PC-3 (cell line): ENCODE measurements at regions not wholly inside any gene's neighbourhood (a gene's known extent, or its start where the extent isn't known, plus 50 kb on each side); places are given as distances from the start of the nearest gene placed in this dataset.

ENCODE experiments used
- EZH2 ChIP-seq: fragments of 300-600 bp; sonication (generic); IDR thresholded peaks from one replicate; pipeline ENCODE4 v1.6.1; 2017; ENCODE audit warnings: antibody characterized with exemption, mild to moderate bottlenecking, low read length; ENCODE audit not compliant: unreplicated experiment
- EZH2phosphoT487 ChIP-seq: fragments of 300-600 bp; sonication (generic); IDR thresholded peaks from 2 replicates; pipeline ENCODE4 v1.6.1; 2018; ENCODE audit warnings: mild to moderate bottlenecking, antibody characterized with exemption, low read length, borderline replicate concordance
- TF ChIP-seq, protein P1 (sequence below): fragments of 300-600 bp; sonication (generic); conservative IDR thresholded peaks from 2 replicates; pipeline ENCODE4 v1.5.1; 2017; ENCODE audit warnings: antibody characterized with exemption, low read depth, mild to moderate bottlenecking, low read length

DNA sequence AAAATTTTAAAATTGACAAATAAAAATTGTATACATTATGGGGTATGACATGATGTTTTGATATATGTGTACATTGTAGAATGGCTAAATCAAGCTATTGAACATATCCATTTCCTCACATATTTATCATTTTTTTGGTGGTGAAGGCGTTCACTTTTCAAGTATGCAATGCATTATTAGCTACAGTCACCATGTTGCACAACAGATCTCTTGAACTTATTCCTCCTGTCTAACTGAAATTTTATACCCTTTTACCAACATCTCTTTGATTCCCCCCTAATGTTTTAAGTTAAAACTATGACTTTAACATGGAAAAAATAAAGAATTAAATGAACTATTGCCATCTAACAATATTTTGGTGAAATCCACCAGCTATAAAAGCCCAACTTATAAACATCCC, 65.2 kb upstream of the UST start:
- TF ChIP-seq, protein P1, sequence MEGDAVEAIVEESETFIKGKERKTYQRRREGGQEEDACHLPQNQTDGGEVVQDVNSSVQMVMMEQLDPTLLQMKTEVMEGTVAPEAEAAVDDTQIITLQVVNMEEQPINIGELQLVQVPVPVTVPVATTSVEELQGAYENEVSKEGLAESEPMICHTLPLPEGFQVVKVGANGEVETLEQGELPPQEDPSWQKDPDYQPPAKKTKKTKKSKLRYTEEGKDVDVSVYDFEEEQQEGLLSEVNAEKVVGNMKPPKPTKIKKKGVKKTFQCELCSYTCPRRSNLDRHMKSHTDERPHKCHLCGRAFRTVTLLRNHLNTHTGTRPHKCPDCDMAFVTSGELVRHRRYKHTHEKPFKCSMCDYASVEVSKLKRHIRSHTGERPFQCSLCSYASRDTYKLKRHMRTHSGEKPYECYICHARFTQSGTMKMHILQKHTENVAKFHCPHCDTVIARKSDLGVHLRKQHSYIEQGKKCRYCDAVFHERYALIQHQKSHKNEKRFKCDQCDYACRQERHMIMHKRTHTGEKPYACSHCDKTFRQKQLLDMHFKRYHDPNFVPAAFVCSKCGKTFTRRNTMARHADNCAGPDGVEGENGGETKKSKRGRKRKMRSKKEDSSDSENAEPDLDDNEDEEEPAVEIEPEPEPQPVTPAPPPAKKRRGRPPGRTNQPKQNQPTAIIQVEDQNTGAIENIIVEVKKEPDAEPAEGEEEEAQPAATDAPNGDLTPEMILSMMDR, result no peak
- no peak for TF ChIP-seq EZH2phosphoT487
- no peak for TF ChIP-seq EZH2
